H1 (cell line): ENCODE measurements at regions not wholly inside any gene's neighbourhood (a gene's known extent, or its start where the extent isn't known, plus 50 kb on each side); places are given as distances from the start of the nearest gene placed in this dataset.

ENCODE experiments used
- ZNF274 ChIP-seq: IDR thresholded peaks from 2 replicates; pipeline ENCODE4 v1.7.0; 2012; ENCODE audit warnings: low read length, borderline replicate concordance; ENCODE audit errors: extremely low read depth
- TF ChIP-seq, protein P1 (sequence below): IDR thresholded peaks from 2 replicates; pipeline ENCODE4 v1.6.1; 2011; ENCODE audit warnings: low read depth, mild to moderate bottlenecking, low read length; ENCODE audit not compliant: insufficient read depth

DNA sequence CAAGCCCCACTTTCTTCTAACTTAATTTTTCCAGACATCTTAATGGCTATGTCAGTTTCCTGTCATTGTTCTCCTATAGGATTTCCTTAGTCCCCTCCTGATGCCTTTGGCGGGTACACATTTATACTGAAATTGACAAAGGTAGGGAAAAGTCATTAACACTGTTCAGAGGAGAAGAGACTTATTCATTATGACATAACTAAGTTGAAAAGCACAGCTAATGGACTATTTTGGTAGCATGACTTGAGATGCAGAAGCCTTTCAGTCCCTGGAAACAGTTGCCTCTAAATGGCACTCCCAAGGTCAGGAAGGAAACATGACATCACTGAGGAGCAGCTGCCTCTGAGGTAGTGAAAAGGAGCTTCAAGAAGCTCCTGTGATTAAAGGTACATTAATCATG, 317.5 kb upstream of the KITLG start (continued):
- no peak for TF ChIP-seq ZNF274
- TF ChIP-seq, protein P1, sequence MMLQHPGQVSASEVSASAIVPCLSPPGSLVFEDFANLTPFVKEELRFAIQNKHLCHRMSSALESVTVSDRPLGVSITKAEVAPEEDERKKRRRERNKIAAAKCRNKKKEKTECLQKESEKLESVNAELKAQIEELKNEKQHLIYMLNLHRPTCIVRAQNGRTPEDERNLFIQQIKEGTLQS, result no peak
